ENCODE measurements at regions not wholly inside any gene's neighbourhood (a gene's known extent, or its start where the extent isn't known, plus 50 kb on each side); places are given as distances from the start of the nearest gene placed in this dataset.

GRCh38 chr12:116636608-116637519 is 77.7 kb downstream of the MAP1LC3B2 start:
- H3K9me3 ChIP-seq: no peaks in the 10 kb centered on the region
- H3K27me3 ChIP-seq: no peaks in the 10 kb centered on the region
- H3K36me3 ChIP-seq: no peaks in the 10 kb centered on the region
- no peak overlapping the region for H3K27ac ChIP-seq
- H3K4me3 ChIP-seq: no peak overlapping the region
- H3K4me1 ChIP-seq: no peaks in the 10 kb centered on the region
- no peak for TF ChIP-seq CTCF (IDR thresholded peaks at IDR 0.05)
- DNase-seq (ENCODE audit: low spot score): no peak

DNA sequence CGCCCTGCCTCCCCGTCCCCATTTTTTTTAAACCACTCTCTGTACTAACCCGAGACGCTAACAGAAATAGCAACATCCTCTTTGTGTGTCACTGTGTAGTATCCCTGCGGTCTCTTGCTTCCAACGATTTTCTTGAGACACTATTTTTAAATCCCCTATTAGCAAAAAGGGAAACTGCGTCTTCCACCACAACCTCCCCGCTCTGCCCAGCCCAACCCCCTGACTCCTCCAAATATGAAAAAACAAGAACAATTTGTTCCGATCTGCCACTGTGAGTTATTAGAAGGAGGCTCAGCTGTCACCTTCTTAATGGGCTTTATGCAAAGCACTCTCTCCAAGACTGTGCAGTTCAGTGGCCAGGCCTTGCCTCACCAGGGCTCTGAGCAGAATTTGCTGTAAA is 76.3 kb downstream of the MAP1LC3B2 start:
- no peaks in the 10 kb centered on the region for H3K9me3 ChIP-seq
- H3K4me3 ChIP-seq: no peak overlapping the region
- no peak for DNase-seq (ENCODE audit: low spot score)
- TF ChIP-seq CTCF (IDR thresholded peaks at IDR 0.05): no peak
- no peak overlapping the region for H3K27ac ChIP-seq
- no peaks in the 10 kb centered on the region for H3K27me3 ChIP-seq
- no peaks in the 10 kb centered on the region for H3K4me1 ChIP-seq
- H3K36me3 ChIP-seq: no peaks in the 10 kb centered on the region

DNA sequence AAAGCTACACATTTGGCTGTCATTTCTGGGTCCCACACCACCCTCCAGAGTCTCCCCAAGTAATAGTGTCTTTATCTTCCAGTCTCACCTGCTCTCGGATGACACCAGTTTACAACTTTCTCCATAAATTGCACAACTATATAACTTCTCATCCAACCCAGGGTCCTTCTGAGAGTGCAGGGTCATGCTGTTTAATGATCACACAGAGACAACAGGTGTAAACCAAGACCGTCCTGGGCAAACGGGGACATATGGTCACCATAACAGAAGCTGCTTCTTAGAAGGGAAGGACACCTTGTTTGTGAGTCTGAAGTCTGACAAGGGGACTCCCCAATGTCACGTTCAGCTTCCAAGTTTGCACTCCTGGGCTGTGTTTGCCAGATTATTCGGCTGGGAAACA is 74.3 kb downstream of the MAP1LC3B2 start:
- H3K4me3 ChIP-seq: no peak overlapping the region
- no peaks in the 10 kb centered on the region for H3K36me3 ChIP-seq
- H3K9me3 ChIP-seq: no peaks in the 10 kb centered on the region
- H3K4me1 ChIP-seq: no peaks in the 10 kb centered on the region
- H3K27me3 ChIP-seq: no peaks in the 10 kb centered on the region
- H3K27ac ChIP-seq: no peak overlapping the region
- DNase-seq (ENCODE audit: low spot score): no peak
- TF ChIP-seq CTCF (IDR thresholded peaks at IDR 0.05): no peak

- Histone ChIP-seq H3K27me3 (no peaks in the 10 kb centered on the region), H3K27ac (no peak overlapping the region), H3K4me1 (no peaks in the 10 kb centered on the region), H3K36me3 (no peaks in the 10 kb centered on the region), H3K4me3 (no peak overlapping the region), H3K9me3 (no peaks in the 10 kb centered on the region)
- no peak for DNase-seq (ENCODE audit: low spot score)
- no peak for TF ChIP-seq CTCF (IDR thresholded peaks at IDR 0.05)
Measured at GRCh38 chr12:116631619-116632018, 72.4 kb downstream of the MAP1LC3B2 start.

GRCh38 chr12:116630762-116631161 is 71.6 kb downstream of the MAP1LC3B2 start:
- H3K27me3 ChIP-seq: no peaks in the 10 kb centered on the region
- DNase-seq (ENCODE audit: low spot score): no peak
- H3K27ac ChIP-seq: no peak overlapping the region
- H3K4me3 ChIP-seq: no peak overlapping the region
- H3K9me3 ChIP-seq: no peaks in the 10 kb centered on the region
- no peaks in the 10 kb centered on the region for H3K36me3 ChIP-seq
- TF ChIP-seq CTCF (IDR thresholded peaks at IDR 0.05): no peak
- H3K4me1 ChIP-seq: no peaks in the 10 kb centered on the region

DNA sequence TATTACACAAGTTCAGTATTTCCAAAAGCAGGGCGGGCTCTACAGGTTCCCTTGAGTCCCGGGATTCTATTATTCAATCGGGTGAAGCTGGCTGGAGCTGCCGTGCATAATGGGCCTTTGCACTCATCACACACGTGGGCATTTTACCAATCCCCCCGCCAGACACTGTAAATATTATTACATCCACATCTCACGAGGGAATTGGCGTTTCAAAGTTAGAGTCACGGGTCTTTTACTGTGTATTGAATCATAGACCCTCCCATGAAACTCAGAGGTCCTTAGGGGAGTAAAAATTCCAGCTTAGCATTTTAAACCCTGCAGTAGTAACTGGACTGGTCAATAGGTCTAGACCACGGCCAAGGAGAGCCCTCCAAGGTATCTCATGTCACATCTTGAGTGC is 70.3 kb downstream of the MAP1LC3B2 start:
- no peak overlapping the region for H3K27ac ChIP-seq
- TF ChIP-seq CTCF (IDR thresholded peaks at IDR 0.05): no peak
- H3K4me1 ChIP-seq: no peaks in the 10 kb centered on the region
- DNase-seq (ENCODE audit: low spot score): no peak
- no peaks in the 10 kb centered on the region for H3K9me3 ChIP-seq
- H3K27me3 ChIP-seq: no peaks in the 10 kb centered on the region
- no peak overlapping the region for H3K4me3 ChIP-seq
- H3K36me3 ChIP-seq: no peaks in the 10 kb centered on the region
